ENCODE measurements at regions not wholly inside any gene's neighbourhood (a gene's known extent, or its start where the extent isn't known, plus 50 kb on each side); places are given as distances from the start of the nearest gene placed in this dataset.
"Not testable (repeated sequence)": the region's sequence is repeated elsewhere in the genome, so short reads cannot be mapped to it uniquely, and the experiment has no call there.

DNA sequence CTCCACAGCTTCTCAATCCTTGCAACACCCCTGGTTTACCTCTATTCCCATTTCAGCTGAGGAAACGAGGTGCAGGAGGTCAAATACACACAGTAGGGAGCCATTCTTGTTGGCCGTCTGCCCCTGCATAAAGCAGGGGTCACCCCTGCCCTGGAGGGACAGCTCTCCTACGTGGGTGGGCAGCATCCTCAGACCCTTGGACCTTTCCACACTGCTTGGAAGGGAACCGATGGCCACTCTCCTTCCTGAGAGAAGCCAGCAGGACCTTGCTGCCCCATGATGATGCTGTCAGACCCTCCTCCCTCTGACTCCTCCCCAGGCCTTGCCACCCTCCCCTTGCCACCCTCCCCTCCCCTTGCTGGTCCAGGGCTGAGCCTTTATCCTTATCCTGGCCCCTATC is 121.1 kb upstream of the SYT13 start:
- no peak for DNase-seq (ENCODE audit: low read depth)

DNA sequence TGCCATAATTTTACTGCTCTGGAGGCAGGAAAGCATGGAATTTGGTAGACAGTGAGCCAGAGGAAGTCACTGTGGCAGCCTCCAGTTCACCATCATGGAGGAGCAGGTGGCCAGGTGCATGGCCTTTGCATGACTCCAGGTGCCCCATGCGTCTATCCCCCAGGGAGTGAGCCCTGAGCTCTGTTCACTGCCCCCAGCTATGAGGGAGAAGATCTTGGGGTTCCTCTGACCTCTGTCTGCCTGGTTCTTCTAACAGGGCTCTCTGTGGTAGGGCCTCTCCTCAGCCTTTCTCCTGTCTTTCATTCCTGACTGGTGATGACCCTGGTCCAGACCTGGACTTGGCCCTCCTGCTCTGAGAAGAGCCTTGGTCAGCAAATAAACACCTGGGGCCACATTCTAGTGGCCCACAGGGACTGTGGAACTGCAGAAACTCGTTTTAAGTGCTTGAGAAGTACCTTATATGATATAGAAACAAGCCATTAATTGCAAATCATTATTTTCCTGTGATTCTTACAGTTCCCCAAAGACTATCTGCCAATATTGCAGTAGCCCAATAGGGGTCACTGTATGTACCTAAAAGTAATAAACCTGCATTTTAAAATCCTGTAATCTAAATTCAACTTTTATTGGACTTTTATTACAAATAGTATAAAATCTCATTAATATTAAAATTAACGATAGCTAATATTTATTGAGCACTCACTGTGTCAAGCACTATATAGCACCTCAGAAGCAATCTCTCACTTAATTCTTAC is 120.0 kb upstream of the SYT13 start:
- DNase-seq (ENCODE audit: low read depth): peak; percentile 42

DNA sequence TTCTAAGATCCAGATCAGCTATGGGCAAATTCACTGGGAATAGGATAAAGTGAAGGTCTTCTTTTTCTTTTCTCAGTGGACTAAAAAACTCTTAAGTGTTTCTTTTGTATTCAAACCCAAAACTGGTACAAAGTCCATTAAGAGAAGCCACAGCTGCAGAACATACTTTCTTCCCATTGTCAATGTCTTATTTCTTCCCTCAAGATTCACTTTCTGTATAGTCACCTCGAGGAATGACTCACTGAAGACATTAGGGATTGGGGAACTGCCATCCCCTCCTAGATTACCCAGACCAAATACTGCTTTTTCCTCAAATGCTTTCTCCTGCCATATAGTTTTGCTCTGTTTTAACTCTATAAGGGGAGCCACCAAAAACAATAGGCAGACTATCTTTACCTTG is 117.4 kb upstream of the SYT13 start:
- DNase-seq (ENCODE audit: low read depth): peak; percentile 34

DNA sequence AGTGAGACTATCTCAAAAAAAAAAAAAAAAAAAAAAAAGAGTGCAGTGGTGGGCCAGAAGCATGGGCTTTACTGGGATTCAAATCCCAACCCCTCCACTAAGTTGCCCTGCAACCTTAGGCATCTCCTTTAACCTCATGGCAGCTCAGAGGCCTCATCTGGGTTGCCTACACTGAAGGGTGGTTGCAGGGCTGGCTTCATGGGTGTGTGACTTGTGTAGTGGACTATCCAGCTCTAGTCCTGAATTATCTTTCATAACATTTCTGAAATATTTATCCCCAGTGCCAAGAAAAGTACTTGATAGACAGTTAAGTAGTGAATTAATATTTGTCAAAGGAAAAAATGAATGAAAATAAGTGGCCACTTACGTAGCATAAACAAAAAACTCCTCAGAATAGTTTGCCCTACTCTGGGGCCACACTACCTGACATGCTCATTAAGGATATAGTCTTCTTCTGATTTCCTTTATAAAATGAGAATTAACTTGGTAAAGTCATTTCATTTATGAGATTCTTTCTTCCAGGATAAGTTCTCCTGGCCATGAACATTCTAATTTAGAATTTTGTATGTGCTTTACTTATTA is 116.0 kb upstream of the SYT13 start:
- no peak for DNase-seq (ENCODE audit: low read depth)

DNA sequence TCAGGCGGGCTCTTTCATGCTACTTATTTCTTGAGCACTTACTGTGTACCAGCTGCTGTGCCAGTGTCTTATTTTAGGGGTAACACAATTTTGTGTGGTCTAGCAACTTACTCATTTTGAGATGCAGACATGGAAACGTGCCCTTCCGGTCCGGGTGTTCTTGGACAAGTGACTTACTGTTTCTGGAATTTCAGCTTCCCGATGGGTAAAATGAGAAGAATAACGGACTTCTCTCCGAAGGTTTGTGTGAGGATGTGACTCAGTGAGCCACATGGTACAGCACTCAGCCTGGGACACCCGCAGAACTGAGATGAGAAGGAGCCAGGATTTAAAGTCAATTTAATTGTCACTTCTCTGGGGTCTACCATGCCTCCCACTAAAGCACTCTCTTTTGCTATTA is 114.5 kb upstream of the SYT13 start:
- DNase-seq (ENCODE audit: low read depth): peak; percentile 90

DNA sequence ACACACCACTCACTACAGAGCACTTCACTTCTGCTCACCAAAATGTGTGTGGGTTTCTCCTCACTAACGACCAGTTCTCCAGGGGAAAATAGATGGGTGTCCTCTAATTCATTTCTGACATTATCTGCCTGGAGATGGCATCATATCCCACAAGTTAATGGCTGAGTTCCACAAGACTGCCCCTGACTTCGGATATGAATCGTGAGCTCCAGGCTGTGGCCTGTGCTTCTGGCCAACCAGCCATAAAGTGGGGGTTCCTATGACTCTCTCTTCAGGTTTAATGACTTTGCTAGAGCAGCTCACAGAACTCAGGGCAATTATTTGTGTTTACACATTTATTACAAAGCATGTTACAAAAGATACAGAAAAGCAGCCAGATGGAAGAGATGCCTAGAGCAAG is 113.0 kb upstream of the SYT13 start:
- no peak for DNase-seq (ENCODE audit: low read depth)

DNA sequence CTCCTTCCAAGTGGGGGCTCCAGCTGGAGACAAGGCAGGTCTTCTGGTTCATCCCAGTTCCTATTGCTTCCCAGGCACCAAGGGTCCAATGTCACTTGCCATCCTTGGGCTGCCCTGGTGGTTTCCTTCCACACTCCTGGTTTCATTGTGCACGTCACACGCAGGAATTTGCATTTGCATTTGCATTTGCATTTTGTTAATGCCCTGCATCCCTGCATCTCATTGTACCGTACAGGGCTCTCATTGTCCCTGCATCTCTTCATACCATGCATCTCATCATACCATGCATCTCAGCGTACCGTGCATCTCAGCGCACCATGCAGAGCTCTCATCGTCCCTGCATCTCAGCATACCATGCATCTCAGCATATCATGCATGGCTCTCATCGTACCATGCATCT is 112.2 kb upstream of the SYT13 start:
- no peak for DNase-seq (ENCODE audit: low read depth)

DNA sequence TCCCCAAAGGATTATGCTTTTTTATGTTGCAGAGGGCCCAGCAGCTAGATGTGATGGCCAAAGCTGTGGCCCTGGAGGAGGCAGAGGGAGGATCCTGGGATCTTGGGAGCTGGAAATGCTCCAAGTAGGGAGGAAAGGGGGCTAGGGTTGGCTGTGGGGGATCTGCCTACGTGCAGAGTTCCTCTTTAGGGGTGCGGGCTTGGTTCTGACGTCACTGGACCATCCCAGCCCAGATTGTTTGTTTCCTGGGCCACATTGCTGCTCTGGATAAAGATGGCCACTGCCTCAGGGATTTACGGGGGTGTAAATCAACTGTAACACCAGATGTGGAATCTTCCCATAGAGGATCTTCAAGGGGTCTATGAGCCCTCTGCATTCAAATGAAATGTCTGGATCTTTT is 110.3 kb upstream of the SYT13 start:
- no peak for DNase-seq (ENCODE audit: low read depth)

DNA sequence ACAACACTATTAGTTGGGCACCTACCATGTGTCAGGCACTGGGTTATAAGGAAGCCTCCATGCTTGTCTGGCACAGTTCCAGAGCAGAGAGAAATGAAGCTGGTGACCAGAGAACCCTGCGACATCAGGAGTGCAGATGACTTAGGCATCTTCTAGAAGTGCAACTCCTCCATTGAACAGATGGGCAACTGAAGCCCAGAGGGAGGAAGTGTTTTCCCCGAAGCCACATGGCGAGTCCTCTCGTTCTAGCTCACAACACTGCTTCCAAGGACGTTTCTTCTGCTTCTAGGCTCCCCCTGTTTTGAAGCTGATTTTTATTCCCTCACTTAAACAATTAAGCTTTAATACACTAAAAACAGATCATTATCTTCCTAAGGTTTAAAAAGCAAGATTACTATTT is 109.8 kb upstream of the SYT13 start:
- DNase-seq (ENCODE audit: low read depth): no peak

DNA sequence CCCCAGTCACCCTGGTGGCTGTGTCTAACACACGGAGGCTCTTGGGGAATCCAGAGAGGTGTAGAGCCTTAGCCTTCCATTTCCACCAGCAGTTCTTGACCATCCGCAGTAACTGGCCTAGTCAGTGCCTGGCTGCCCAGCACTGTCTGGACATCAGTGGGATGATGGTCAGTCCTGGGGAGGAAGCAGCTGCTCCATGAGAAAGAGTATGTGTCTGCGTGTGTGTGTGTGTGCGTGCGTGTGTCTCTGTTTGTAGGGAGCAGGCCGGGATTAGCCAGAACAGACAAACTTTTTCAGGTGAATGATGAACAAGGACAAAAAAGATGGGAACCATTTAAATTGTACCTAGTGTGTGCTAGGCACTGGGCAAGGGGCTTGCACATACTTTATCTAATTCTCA is 109.3 kb upstream of the SYT13 start:
- DNase-seq (ENCODE audit: low read depth): no peak

DNA sequence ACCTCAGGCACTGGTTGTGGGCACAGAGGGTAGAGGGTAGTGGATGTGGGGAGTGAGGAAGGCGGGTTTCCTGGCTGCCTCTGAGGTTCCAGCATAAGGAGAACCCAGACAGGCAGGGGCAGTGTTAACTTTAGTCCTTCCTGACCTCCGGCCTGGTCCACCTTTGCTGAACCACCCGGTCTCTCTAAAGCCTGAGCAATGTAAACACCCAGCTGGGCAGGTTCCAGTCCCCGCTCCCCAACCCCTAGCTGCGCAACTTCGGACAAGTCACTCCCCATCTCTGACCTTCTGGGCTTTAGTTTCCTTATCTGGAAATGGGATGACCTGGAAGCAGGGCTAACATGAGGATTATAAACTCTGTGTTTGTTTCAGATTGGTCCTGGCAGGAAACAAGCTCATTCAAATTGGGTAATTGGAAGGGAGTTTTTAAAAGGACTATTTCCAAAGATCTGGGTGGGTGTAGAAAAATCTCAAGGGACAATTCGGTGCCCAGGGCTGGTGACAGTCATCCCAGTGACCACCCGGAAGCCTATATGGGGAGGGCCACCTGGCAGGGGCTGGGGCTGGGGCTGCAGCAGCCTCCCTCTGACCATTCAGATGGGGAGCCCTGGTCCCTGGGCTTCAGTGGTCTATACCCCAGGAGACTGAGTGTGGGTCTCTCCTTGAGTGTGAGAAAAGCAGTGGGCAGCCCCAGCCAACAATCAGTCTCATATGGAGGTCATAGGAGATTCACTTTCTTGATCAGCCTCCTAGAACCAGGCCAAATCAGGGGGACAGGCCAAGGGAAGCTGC is 108.3 kb upstream of the SYT13 start:
- no peak for DNase-seq (ENCODE audit: low read depth)

DNA sequence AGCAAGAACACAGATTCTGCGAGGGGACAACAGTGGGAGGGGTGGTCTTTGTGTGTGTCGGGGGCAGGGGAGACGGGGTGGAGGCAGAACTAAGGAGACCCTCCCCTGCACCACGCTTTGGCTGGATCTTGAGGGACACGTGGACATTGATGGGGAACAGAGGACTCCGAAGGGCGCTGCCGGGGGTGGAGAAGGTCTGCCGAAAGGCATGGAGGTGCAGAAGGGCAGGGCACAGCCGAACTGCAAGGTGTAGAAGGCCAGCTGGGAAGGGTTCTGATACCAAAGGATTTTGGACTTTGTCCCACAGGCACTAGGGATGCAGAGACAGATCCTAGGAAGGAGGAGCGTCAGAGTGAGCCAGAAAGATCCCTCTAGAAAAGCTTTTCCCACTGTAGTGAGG is 107.7 kb upstream of the SYT13 start:
- DNase-seq (ENCODE audit: low read depth): no peak

DNA sequence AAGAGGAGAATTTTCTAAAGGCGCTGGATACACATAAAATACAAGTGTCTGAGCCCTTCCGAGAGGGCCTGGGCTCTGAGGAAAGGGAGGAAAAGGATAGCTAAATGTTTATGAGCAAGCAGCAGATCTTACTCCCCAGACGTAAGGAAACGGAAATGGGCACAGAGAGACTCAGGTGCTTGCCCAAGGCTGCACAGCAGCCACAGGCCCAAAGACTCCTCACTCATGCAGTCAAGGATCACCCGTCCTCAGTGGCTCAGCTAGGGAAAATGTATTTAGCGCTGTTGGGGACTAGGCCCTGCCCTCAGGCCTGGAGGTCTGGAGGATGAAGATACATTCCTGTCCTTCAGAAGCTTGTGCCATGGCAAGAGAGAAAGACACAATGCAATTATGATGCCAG is 107.2 kb upstream of the SYT13 start:
- no peak for DNase-seq (ENCODE audit: low read depth)

DNA sequence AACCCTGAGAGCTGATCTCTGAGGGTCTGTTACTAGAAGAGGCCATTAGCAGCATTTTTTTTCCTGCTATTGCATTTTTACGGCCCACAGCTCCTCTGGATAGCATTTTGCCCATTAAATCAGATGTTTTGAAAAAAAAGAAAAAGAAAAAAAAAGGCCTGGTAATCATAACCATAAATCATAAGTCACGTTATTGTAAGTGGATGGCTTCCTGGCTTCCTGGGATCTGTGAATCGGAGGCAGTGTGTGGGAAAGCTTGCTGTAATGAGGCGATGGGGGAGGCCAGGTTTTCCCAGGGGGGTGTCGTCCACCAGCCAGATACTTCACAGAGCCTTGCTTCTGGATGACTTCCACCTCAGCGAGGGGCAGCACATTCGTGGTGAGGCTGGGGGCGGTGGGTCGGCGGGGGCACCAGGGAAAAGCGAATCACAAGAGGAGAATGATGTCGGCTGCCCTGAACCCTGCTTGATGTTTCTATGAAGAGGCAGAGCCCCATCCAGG is 106.5 kb upstream of the SYT13 start:
- DNase-seq (ENCODE audit: low read depth): no peak

DNA sequence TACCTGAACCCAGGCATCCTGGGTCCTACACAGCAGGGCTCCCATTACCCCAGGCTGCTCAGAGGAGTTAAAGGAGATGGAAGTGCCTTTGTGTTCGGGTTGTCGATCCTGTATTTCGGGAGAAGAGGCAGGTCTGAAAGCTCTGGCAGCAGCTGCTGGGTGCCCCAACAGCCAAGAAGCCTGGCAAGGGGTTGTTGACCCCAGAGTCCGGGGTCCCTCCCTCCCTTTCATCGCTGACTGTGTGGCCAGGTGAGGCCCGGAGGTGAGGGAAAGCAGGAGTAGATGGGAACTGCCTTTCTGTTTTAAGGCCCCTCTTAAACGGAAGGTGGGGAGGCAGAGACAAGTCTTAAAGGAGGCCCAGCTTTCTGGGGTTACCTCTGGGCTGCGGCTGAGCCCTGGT is 106.0 kb upstream of the SYT13 start:
- no peak for DNase-seq (ENCODE audit: low read depth)

DNA sequence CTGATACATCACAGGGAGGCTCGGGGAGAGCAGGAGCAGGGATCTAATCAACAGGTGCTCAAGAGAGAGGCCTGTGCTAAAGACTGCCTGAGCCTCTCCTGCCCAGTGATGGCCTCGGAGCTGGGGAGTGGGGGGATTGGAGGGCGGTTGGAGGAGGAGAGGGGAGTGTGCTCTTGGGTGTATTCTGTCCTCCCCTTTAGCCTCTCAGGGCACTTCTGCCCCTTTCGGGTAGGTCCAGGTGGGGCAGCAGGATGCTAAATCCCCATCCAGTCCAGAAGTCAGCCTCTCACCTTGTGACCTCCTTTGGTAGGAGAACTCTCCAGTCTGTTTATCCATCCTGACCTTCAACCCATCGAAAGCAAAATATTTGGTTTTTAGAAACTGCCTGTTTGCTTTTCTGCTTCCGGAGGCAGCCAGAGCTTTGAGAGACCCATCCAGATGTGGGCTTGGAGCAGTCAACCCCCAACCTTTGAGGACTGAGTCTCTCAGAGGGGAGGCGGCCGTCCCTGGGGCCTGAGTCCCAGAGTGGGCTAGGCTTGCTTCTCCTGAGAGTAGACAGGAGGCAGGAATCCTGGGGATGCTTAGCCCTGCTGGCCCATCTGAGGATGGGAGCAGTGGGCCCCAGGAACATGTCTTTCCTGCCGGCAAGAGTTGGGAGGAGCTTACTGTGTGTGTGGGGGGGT is 105.2 kb upstream of the SYT13 start:
- DNase-seq (ENCODE audit: low read depth): no peak

DNA sequence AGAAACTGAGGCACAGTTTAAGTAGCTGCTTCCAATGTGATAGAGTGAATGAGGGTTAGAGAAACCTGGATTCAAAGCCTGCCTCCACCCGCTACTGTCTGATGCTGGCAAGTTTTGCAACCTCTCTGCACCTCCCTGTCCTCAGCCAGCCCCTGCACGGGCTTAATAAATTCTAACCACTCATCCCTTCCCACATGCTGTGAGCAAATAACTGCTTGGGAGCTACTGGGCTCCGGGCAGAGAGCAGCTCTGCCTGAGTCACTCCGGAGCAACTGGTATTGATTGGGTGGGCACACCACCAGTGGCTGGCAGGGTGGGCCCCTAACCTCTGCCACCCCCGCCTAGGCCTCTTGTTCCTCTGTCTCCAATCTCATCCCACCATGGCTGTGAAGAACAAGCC is 104.3 kb upstream of the SYT13 start:
- no peak for DNase-seq (ENCODE audit: low read depth)

DNA sequence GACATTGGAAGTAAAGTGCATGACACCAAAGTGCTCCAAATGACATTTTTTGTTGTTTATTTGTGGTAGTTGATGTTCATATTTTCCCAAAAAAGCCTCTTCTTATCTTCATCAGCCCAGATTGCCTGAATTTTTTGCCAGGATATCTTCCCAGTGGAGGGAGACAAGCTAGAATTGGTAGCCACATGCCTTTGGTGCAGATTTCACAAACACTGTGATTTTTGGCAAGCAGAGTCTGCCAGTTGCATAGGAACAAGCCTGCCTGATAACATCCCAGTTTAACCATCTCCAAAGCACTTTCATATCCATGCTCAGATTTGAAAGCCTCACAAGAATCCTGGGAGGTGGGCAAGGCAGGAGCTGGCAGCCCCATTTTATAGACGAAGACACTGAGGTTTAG is 102.3 kb upstream of the SYT13 start:
- no peak for DNase-seq (ENCODE audit: low read depth)

DNA sequence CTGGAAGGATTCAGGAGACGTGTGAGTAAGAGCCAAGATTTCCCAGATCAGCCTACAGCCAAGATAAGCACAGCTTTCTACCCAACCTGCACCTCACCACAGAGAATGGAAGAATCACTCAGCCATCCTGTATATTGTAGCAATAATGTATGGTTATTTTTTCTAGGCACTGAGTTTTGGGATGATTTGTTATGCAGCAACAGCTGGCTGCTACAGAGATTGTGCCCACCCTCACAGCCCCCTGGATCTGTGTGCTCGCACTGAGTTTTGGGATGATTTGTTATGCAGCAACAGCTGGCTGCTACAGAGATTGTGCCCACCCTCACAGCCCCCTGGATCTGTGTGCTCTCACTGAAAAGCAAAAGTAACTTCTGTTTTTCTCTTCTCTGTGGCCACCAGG is 101.7 kb upstream of the SYT13 start:
- DNase-seq (ENCODE audit: low read depth): not testable (repeated sequence)

DNA sequence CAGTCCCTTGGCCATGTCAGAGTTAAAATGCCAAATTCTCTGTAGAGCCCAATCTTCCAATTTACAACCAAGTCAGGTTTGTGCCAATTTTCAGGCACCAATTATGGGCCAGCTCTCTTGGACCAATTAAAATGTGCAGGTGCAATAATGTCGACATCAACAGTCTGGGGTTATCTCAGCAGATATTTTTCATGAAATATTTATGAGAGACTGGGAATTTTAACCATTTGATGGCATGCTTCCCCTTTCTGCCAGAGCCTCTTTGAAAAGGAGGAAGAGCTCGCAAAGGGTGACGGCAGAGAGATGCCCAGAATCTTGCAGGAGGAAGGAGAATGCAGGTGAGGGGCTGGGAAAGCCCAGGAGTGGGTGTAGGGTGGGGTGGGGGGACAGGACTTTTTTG is 100.8 kb upstream of the SYT13 start:
- no peak for DNase-seq (ENCODE audit: low read depth)

DNA sequence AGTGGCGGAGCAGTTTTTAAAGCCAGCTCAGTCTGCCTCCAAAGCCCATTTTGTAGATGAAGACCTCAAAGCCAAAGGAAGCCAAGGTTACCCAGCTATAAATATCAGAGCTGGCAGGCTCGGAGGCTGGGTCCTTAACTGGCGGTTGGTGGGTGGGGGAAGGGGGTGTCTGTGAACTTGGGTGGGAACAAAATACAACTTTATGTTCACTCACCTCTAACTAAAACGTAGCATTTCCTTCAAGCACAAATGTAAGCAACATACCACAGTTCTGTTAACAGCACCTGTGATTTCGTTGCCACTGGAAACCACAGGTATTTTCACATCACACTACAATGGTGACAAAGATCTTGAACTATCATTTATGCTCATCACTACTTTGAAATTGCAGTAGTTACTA is 99.7 kb upstream of the SYT13 start:
- no peak for DNase-seq (ENCODE audit: low read depth)

DNA sequence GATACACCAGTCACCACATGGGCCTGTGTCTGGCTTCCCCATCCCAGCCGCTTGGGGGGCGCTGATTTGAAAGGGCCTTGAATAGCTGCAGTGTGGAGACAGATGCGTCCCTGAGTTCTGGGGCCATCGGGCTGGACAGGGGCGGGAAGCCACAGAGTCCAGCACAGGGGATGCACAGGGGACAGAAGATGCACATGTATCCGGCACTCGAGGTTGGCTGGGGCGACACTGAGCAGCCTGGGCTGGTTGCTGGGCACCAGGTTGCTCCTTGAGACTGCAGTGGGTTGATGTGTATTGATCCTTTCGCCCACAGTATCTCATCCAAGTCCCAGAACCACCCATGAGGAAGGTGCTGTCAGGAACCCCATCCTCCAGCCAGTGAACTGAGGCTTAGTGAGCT is 99.3 kb upstream of the SYT13 start:
- DNase-seq (ENCODE audit: low read depth): no peak
